ENCODE measurements at regions not wholly inside any gene's neighbourhood (a gene's known extent, or its start where the extent isn't known, plus 50 kb on each side); places are given as distances from the start of the nearest gene placed in this dataset.

DNA sequence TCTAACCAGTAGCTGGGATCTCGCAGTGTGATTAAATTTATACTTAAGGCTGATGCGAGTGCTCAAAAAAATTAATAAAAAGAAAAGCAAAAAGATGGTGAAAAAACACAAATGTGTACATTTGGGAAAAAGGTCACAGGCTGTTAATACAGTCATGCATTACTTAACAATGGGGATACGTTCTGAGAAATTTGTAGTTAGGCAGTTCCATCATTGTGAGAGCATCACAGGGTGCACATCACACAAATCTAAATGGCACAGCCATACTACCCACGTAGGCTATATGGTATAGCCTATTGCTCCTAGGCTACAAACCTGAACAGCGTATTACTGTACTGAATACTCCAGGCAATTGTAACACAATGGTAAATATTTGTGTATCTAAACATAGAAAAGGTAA lies 142.4 kb upstream of the MYOCD start:
- no peak for TF ChIP-seq POLR2A (IDR thresholded peaks at IDR 0.05; ENCODE audit: low read length)
- TF ChIP-seq GATA1 (IDR thresholded peaks at IDR 0.05; ENCODE audit: low read depth, low read length), result no peak
